Endothelial cell of umbilical vein (primary cell): ENCODE measurements at regions not wholly inside any gene's neighbourhood (a gene's known extent, or its start where the extent isn't known, plus 50 kb on each side); places are given as distances from the start of the nearest gene placed in this dataset.

Source experiments
- BruUV-seq: library from RNA; stranded (reverse); fragments of 400-500 nt; replicated peaks from 2 replicates; lab custom pipeline; 2021; lab: Mats Ljungman, UMichigan
- CTCF ChIA-PET: fragments of 300-600, 350-600 bp; sonication (Branson Sonifier 250); formaldehyde crosslinking; loops from one replicate; lab custom pipeline; 2021; ENCODE audit warnings: antibody characterized with exemption, inconsistent platforms; lab: Charles Lee
- POLR2A ChIA-PET: fragments of 300-600, 350-600 bp; sonication (Branson Sonifier 250); formaldehyde crosslinking; loops from one replicate; lab custom pipeline; 2021; ENCODE audit warnings: antibody characterized with exemption, inconsistent platforms; lab: Charles Lee
- DNase-seq: peaks from one replicate; pipeline ENCODE4 v3.0.0-alpha.2; 2011; ENCODE audit warnings: low read depth, low spot score
- FAIRE-seq: peaks from 2 replicates; lab custom pipeline; 2011; peaks lifted over from hg19 to GRCh38; lab: Jason Lieb, UNC
- H2AFZ ChIP-seq: 2 replicates; pipeline ENCODE4 v1.6.0; 2012; ENCODE audit warnings: low read depth, low read length, control low read depth, inconsistent platforms
- H3K27ac ChIP-seq: 2 replicates; pipeline ENCODE4 v1.5.1; 2011; ENCODE audit warnings: low read depth, mild to moderate bottlenecking, control low read depth, low read length, moderate library complexity; ENCODE audit not compliant: insufficient read depth
- H3K27me3 ChIP-seq, 2 experiments: 2 replicates each; pipeline versions ENCODE4 v1.6.0 to v1.6.1; 2011; ENCODE audit warnings: low read length in 2 of 2, mixed read lengths in 1 of 2; ENCODE audit not compliant: control insufficient read depth in 2 of 2, insufficient read depth in 2 of 2
- H3K36me3 ChIP-seq, 2 experiments: 2 replicates in 1 of 2; 3 replicates in 1 of 2; pipeline ENCODE4 v1.5.1; 2011; ENCODE audit warnings: low read length in 2 of 2, mild to moderate bottlenecking in 1 of 2, moderate library complexity in 1 of 2; ENCODE audit not compliant: control insufficient read depth in 2 of 2, insufficient read depth in 2 of 2; ENCODE audit errors: extremely low read depth in 1 of 2
- H3K4me1 ChIP-seq: 3 replicates; pipeline ENCODE4 v1.5.1; 2011; ENCODE audit warnings: mild to moderate bottlenecking, low read length; ENCODE audit not compliant: control insufficient read depth, insufficient read depth; ENCODE audit errors: extremely low read depth
- H3K4me2 ChIP-seq: 2 replicates; pipeline ENCODE4 v1.6.1; 2011; ENCODE audit warnings: low read length, control low read depth, mixed read lengths; ENCODE audit not compliant: insufficient read depth
- H3K4me3 ChIP-seq, 3 experiments: fragments of 200-600 bp in 1 of 3; sonication (generic), shearing (Covaris generic) in 1 of 3; replicated peaks in 1 of 3; 2 replicates each; pipeline ENCODE4 v1.5.1; 2011 to 2016; ENCODE audit warnings: control low read depth in 3 of 3, low read length in 3 of 3, mild to moderate bottlenecking in 2 of 3, inconsistent platforms in 1 of 3, low read depth in 1 of 3, moderate library complexity in 1 of 3; ENCODE audit not compliant: insufficient read depth in 1 of 3
- H3K79me2 ChIP-seq: 2 replicates; pipeline ENCODE4 v1.6.0; 2012; ENCODE audit warnings: low read length, inconsistent platforms; ENCODE audit not compliant: control insufficient read depth, insufficient read depth
- H3K9ac ChIP-seq: replicated peaks from 2 replicates; pipeline ENCODE3; 2011; ENCODE audit warnings: low read length, control low read depth; ENCODE audit not compliant: insufficient read depth; ENCODE audit errors: extremely low read depth
- H3K9me1 ChIP-seq: replicated peaks from 3 replicates; pipeline ENCODE4 v1.6.0; 2011; ENCODE audit warnings: mild to moderate bottlenecking, low read length; ENCODE audit not compliant: control insufficient read depth, insufficient read depth; ENCODE audit errors: extremely low read depth
- H3K9me3 ChIP-seq: replicated peaks from 2 replicates; pipeline ENCODE4 v1.5.1; 2012; ENCODE audit warnings: low read length, inconsistent platforms; ENCODE audit not compliant: control insufficient read depth, insufficient read depth
- H4K20me1 ChIP-seq: replicated peaks from 2 replicates; pipeline ENCODE3; 2011; ENCODE audit warnings: mild to moderate bottlenecking, low read length; ENCODE audit not compliant: control insufficient read depth, insufficient read depth; ENCODE audit errors: extremely low read depth
- EZH2 ChIP-seq: IDR thresholded peaks from 2 replicates; pipeline ENCODE4 v1.6.1; 2012; ENCODE audit warnings: borderline replicate concordance, low read depth, mild to moderate bottlenecking, moderate library complexity, low read length, inconsistent platforms; ENCODE audit not compliant: severe bottlenecking
- FOS ChIP-seq: IDR thresholded peaks from 2 replicates; pipeline ENCODE4 v1.6.1; 2011; ENCODE audit warnings: mild to moderate bottlenecking, low read length, moderate library complexity, borderline replicate concordance; ENCODE audit not compliant: insufficient read depth
- GATA2 ChIP-seq: IDR thresholded peaks from 2 replicates; pipeline ENCODE4 v1.7.0; 2011; ENCODE audit warnings: low read depth, mild to moderate bottlenecking, moderate library complexity, mixed read lengths, low read length; ENCODE audit not compliant: insufficient read length, insufficient read depth
- JUN ChIP-seq: IDR thresholded peaks from 2 replicates; pipeline ENCODE4 v1.6.1; 2011; ENCODE audit warnings: borderline replicate concordance, low read depth; ENCODE audit not compliant: insufficient read length, insufficient read depth
- MYC ChIP-seq: IDR thresholded peaks from one replicate; pipeline ENCODE4 v1.6.1; 2011; ENCODE audit warnings: mild to moderate bottlenecking, low read depth, low read length
- POLR2A ChIP-seq: IDR thresholded peaks from 2 replicates; pipeline ENCODE4 v1.6.1; 2012; ENCODE audit warnings: low read depth, mild to moderate bottlenecking, control low read depth, low read length
- POLR2AphosphoS5 ChIP-seq: IDR thresholded peaks from 2 replicates; pipeline ENCODE4 v1.6.1; 2012; ENCODE audit warnings: low read depth, mild to moderate bottlenecking, control low read depth, low read length, moderate library complexity; ENCODE audit not compliant: insufficient read depth
- dilution Hi-C: fragments of 300-500 bp; cut with MboI; formaldehyde crosslinking; loops from one replicate; pipeline ENCODE4 v1.15.0; 2019; ENCODE audit warnings: low sequenced_read_pairs; ENCODE audit not compliant: extremely low pct_ligation_motif_present
- intact Hi-C: fragments of 100-400 bp; cut with micrococcal nuclease; formaldehyde crosslinking; loops from one replicate; pipeline ENCODE4 v1.10.0; 2022
- TF ChIP-seq, protein P1 (sequence below): IDR thresholded peaks from 2 replicates; pipeline ENCODE4 v1.6.1; 2011; ENCODE audit not compliant: insufficient read depth, insufficient read length
- TF ChIP-seq, protein P2 (sequence below), 2 donors: IDR thresholded peaks; 1 replicate in 1 of 2; 2 replicates in 1 of 2; pipeline ENCODE4 v1.5.1; 2011; ENCODE audit warnings: low read length in 2 of 2, mild to moderate bottlenecking in 2 of 2, moderate library complexity in 2 of 2, control low read depth in 1 of 2, inconsistent platforms in 1 of 2, low read depth in 1 of 2; ENCODE audit not compliant: insufficient read depth in 1 of 2; ENCODE audit errors: extremely low read depth in 1 of 2

DNA sequence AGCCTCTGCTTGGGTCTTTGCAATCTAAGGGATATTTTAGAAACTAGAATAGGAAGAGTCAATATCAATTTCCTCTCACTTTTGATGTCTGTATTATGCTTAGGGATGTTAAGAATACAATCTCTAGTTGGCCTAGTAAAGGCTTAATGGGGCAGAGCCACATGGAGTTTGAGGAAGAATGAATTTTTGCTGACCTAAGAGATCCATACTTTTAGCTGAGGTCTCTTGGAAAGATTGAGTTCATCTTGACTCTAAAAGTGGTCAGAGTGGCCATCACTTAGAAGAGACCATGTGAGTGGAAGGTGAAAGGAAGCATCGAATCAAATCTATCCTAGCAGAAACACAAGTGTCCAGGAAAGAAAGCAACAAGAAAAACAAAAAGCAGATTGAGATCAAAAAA lies 92.2 kb upstream of the SLC28A3 start:
- H3K36me3 ChIP-seq: no peaks in the 10 kb centered on the region
- no peak for FAIRE-seq
- H3K27me3 ChIP-seq: no peaks in the 10 kb centered on the region
- dilution Hi-C loops: no loop called here
- no peak overlapping the region for H3K9ac ChIP-seq
- intact Hi-C loops: no loop called here
- no peak for DNase-seq
- no peaks in the 10 kb centered on the region for H3K4me1 ChIP-seq
- no peak overlapping the region for H3K4me3 ChIP-seq
- TF ChIP-seq FOS (no peak), JUN (no peak), GATA2 (no peak), POLR2AphosphoS5 (no peak), POLR2A (no peak), MYC (no peak), EZH2 (no peak)
- TF ChIP-seq, protein P1, sequence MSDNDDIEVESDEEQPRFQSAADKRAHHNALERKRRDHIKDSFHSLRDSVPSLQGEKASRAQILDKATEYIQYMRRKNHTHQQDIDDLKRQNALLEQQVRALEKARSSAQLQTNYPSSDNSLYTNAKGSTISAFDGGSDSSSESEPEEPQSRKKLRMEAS: no peak
- TF ChIP-seq, protein P2, sequence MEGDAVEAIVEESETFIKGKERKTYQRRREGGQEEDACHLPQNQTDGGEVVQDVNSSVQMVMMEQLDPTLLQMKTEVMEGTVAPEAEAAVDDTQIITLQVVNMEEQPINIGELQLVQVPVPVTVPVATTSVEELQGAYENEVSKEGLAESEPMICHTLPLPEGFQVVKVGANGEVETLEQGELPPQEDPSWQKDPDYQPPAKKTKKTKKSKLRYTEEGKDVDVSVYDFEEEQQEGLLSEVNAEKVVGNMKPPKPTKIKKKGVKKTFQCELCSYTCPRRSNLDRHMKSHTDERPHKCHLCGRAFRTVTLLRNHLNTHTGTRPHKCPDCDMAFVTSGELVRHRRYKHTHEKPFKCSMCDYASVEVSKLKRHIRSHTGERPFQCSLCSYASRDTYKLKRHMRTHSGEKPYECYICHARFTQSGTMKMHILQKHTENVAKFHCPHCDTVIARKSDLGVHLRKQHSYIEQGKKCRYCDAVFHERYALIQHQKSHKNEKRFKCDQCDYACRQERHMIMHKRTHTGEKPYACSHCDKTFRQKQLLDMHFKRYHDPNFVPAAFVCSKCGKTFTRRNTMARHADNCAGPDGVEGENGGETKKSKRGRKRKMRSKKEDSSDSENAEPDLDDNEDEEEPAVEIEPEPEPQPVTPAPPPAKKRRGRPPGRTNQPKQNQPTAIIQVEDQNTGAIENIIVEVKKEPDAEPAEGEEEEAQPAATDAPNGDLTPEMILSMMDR (IDR thresholded peaks at IDR 0.05; ENCODE audit: extremely low read depth in 1 of 2, insufficient read depth in 1 of 2, low read depth in 1 of 2, low read length in 2 of 2): no peak
- H3K27ac ChIP-seq: no peak overlapping the region
- no peaks in the 10 kb centered on the region for H4K20me1 ChIP-seq
- H3K4me2 ChIP-seq: no peak overlapping the region
- no peaks in the 10 kb centered on the region for H3K79me2 ChIP-seq
- no peaks in the 10 kb centered on the region for H3K9me3 ChIP-seq
- no TSS peak for BruUV-seq
- H3K9me1 ChIP-seq: no peaks in the 10 kb centered on the region
- CTCF ChIA-PET: no interaction called here
- POLR2A ChIA-PET: no interaction called here
- H2AFZ ChIP-seq: no peak overlapping the region
